ENCODE measurements at regions not wholly inside any gene's neighbourhood (a gene's known extent, or its start where the extent isn't known, plus 50 kb on each side); places are given as distances from the start of the nearest gene placed in this dataset.

DNA sequence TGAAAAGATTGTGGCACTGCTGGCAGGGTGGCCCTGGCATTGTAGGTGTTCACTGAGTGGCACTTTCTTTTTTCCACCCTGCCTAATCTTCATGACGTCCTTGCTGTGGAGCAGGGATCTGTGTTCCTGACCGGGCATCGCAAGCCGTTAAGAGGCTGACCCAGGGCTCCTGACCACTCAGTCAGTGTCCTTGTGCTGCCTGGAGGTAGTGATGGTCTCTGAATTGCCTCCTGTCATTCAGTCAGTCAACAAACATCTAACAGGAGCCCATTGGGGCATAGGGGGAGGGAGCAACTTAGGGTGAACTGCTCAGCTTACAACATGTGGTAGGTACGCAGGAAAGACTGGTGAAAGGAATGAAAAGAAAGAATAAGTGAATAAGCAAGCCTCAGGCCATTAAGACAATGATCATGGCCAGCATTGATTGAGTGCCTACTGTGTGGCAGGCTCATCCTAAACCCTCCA lies 152.0 kb downstream of the CEBPB start:
- TF ChIP-seq POLR2A (IDR thresholded peaks at IDR 0.05; ENCODE audit: extremely low read depth, insufficient read length), result no peak
- TF ChIP-seq, protein P1, sequence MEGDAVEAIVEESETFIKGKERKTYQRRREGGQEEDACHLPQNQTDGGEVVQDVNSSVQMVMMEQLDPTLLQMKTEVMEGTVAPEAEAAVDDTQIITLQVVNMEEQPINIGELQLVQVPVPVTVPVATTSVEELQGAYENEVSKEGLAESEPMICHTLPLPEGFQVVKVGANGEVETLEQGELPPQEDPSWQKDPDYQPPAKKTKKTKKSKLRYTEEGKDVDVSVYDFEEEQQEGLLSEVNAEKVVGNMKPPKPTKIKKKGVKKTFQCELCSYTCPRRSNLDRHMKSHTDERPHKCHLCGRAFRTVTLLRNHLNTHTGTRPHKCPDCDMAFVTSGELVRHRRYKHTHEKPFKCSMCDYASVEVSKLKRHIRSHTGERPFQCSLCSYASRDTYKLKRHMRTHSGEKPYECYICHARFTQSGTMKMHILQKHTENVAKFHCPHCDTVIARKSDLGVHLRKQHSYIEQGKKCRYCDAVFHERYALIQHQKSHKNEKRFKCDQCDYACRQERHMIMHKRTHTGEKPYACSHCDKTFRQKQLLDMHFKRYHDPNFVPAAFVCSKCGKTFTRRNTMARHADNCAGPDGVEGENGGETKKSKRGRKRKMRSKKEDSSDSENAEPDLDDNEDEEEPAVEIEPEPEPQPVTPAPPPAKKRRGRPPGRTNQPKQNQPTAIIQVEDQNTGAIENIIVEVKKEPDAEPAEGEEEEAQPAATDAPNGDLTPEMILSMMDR (IDR thresholded peaks at IDR 0.05; ENCODE audit: low read depth, low read length), result no peak
- TF ChIP-seq MAX (IDR thresholded peaks at IDR 0.05; ENCODE audit: low read depth, low read length), result no peak

Data from NB4 (cell line).